H1 (cell line): ENCODE measurements at regions not wholly inside any gene's neighbourhood (a gene's known extent, or its start where the extent isn't known, plus 50 kb on each side); places are given as distances from the start of the nearest gene placed in this dataset.

Experiments used
- CTCF ChIA-PET: fragments of 300-600 bp; sonication (Branson Sonifier 250); formaldehyde crosslinking; loops from one replicate; lab custom pipeline; 2021; ENCODE audit not compliant: partially characterized antibody; lab: Charles Lee
- POLR2A ChIA-PET: fragments of 300-600 bp; sonication (Branson Sonifier 250); formaldehyde crosslinking; loops from one replicate; lab custom pipeline; 2021; ENCODE audit warnings: inconsistent platforms; ENCODE audit not compliant: partially characterized antibody; lab: Charles Lee
- DNase-seq, 2 experiments: peaks; one replicate each; pipeline versions ENCODE4 v3.0.0 to v3.0.0-alpha.2; 2010 to 2022; ENCODE audit warnings: low spot score in 2 of 2, low read depth in 1 of 2, mixed read lengths in 1 of 2
- FAIRE-seq: peaks from 2 replicates; lab custom pipeline; 2011; peaks lifted over from hg19 to GRCh38; lab: Jason Lieb, UNC
- H2AFZ ChIP-seq: 2 replicates; pipeline ENCODE4 v1.8.1; 2012; ENCODE audit warnings: low read length, inconsistent platforms
- H2AK5ac ChIP-seq: 2 replicates; pipeline ENCODE4 v1.6.1; 2013; ENCODE audit warnings: low read depth, low read length
- H2BK120ac ChIP-seq: replicated peaks from 2 replicates; pipeline ENCODE3; 2013; ENCODE audit warnings: low read depth, low read length, inconsistent platforms
- H2BK12ac ChIP-seq: 2 replicates; pipeline ENCODE4 v1.6.1; 2013; ENCODE audit warnings: low read depth, low read length
- H2BK15ac ChIP-seq: 2 replicates; pipeline ENCODE4 v1.6.1; 2013; ENCODE audit warnings: low read length
- H2BK20ac ChIP-seq: 2 replicates; pipeline ENCODE4 v1.6.1; 2013; ENCODE audit warnings: low read length
- H2BK5ac ChIP-seq: 2 replicates; pipeline ENCODE4 v1.6.1; 2013; ENCODE audit warnings: low read depth, low read length
- H3K14ac ChIP-seq: 2 replicates; pipeline ENCODE4 v1.6.1; 2013; ENCODE audit warnings: inconsistent platforms; ENCODE audit not compliant: insufficient read length
- H3K18ac ChIP-seq: 2 replicates; pipeline ENCODE4 v1.6.1; 2013; ENCODE audit warnings: low read length; ENCODE audit errors: extremely low read depth
- H3K23ac ChIP-seq: 2 replicates; pipeline ENCODE4 v1.6.1; 2013; ENCODE audit warnings: inconsistent platforms; ENCODE audit not compliant: insufficient read length
- H3K23me2 ChIP-seq: 2 replicates; pipeline ENCODE4 v1.6.1; 2013; ENCODE audit warnings: low read depth, low read length
- H3K27ac ChIP-seq: 2 replicates; pipeline ENCODE4 v1.6.1; 2011; ENCODE audit warnings: low read depth, low read length, inconsistent platforms
- H3K27me3 ChIP-seq, 4 experiments: replicated peaks in 1 of 4; 1 replicate in 1 of 4; 2 replicates in 3 of 4; pipeline versions ENCODE4 v1.6.1 to v1.8.1; 2011 to 2013; ENCODE audit warnings: low read length in 3 of 4, mild to moderate bottlenecking in 3 of 4, inconsistent platforms in 2 of 4, mixed read lengths in 2 of 4, moderate library complexity in 1 of 4; ENCODE audit not compliant: control insufficient read depth in 3 of 4, insufficient read depth in 3 of 4; ENCODE audit errors: extremely low read depth in 1 of 4
- H3K36me3 ChIP-seq, 4 experiments: 2 replicates each; pipeline versions ENCODE4 v1.6.1 to v1.8.1; 2011 to 2013; ENCODE audit warnings: mild to moderate bottlenecking in 4 of 4, low read length in 3 of 4, moderate library complexity in 2 of 4, control low read depth in 1 of 4, inconsistent platforms in 1 of 4; ENCODE audit not compliant: insufficient read depth in 4 of 4, control insufficient read depth in 2 of 4
- H3K4ac ChIP-seq: replicated peaks from 2 replicates; pipeline ENCODE3; 2013; ENCODE audit warnings: low read length, low read depth, mixed read lengths, inconsistent platforms; ENCODE audit not compliant: insufficient read length
- H3K4me1 ChIP-seq, 4 experiments: replicated peaks in 1 of 4; 1 replicate in 1 of 4; 2 replicates in 3 of 4; pipeline versions ENCODE4 v1.6.1 to v1.8.1; 2011 to 2013; ENCODE audit warnings: low read length in 3 of 4, inconsistent platforms in 2 of 4, mixed read lengths in 1 of 4; ENCODE audit not compliant: insufficient read depth in 4 of 4, control insufficient read depth in 3 of 4
- H3K4me2 ChIP-seq, 2 experiments: 2 replicates each; pipeline versions ENCODE4 v1.6.1 to v1.8.1; 2011 to 2013; ENCODE audit warnings: low read depth in 2 of 2, low read length in 2 of 2, control low read depth in 1 of 2, inconsistent platforms in 1 of 2, mild to moderate bottlenecking in 1 of 2; ENCODE audit not compliant: insufficient read depth in 1 of 2
- H3K4me3 ChIP-seq, 4 experiments: fragments of 200-600, 300-600 bp in 1 of 4; sonication (generic), shearing (Covaris generic), sonication (Bioruptor Twin) in 1 of 4; 2 replicates each; pipeline versions ENCODE4 v1.5.1 to v1.8.1; 2011 to 2016; ENCODE audit warnings: low read length in 4 of 4, low read depth in 3 of 4, control low read depth in 2 of 4, inconsistent platforms in 2 of 4, mild to moderate bottlenecking in 2 of 4, mixed read lengths in 1 of 4, moderate library complexity in 1 of 4; ENCODE audit not compliant: insufficient read depth in 2 of 4; ENCODE audit errors: extremely low read depth in 1 of 4
- H3K56ac ChIP-seq: replicated peaks from 2 replicates; pipeline ENCODE3; 2013; ENCODE audit warnings: low read depth, mild to moderate bottlenecking, mixed read lengths, low read length, inconsistent platforms; ENCODE audit not compliant: insufficient read length
- H3K79me1 ChIP-seq: 2 replicates; pipeline ENCODE4 v1.6.1; 2013; ENCODE audit warnings: low read depth, low read length, control low read depth
- H3K79me2 ChIP-seq, 2 experiments: 2 replicates each; pipeline versions ENCODE4 v1.6.1 to v1.8.1; 2012 to 2013; ENCODE audit warnings: low read length in 2 of 2, mild to moderate bottlenecking in 2 of 2, inconsistent platforms in 1 of 2; ENCODE audit not compliant: insufficient read depth in 2 of 2, control insufficient read depth in 1 of 2
- H3K9ac ChIP-seq, 4 experiments: replicated peaks in 1 of 4; 1 replicate in 1 of 4; 2 replicates in 3 of 4; pipeline versions ENCODE4 v1.6.1 to v1.8.1; 2011 to 2013; ENCODE audit warnings: low read depth in 3 of 4, low read length in 3 of 4, control low read depth in 2 of 4, mild to moderate bottlenecking in 2 of 4, moderate library complexity in 2 of 4, inconsistent platforms in 1 of 4; ENCODE audit errors: extremely low read depth in 1 of 4
- H3K9me3 ChIP-seq, 2 experiments: 2 replicates each; pipeline versions ENCODE4 v1.6.1 to v1.8.1; 2012 to 2013; ENCODE audit warnings: mild to moderate bottlenecking in 2 of 2, moderate library complexity in 2 of 2, control low read depth in 1 of 2, inconsistent platforms in 1 of 2, low read depth in 1 of 2, low read length in 1 of 2, mixed read lengths in 1 of 2; ENCODE audit not compliant: insufficient read depth in 2 of 2
- H4K20me1 ChIP-seq, 2 experiments: replicated peaks in 1 of 2; 2 replicates each; pipeline versions ENCODE3 to v1.8.1; 2011 to 2013; ENCODE audit warnings: inconsistent platforms in 2 of 2, low read length in 2 of 2, mild to moderate bottlenecking in 1 of 2; ENCODE audit not compliant: insufficient read depth in 2 of 2, control insufficient read depth in 1 of 2
- H4K5ac ChIP-seq: 2 replicates; pipeline ENCODE4 v1.6.1; 2013; ENCODE audit warnings: low read length, low read depth, mixed read lengths, inconsistent platforms; ENCODE audit not compliant: insufficient read length
- H4K8ac ChIP-seq: 2 replicates; pipeline ENCODE4 v1.8.0; 2013; ENCODE audit warnings: mild to moderate bottlenecking, moderate library complexity, low read length, inconsistent platforms; ENCODE audit not compliant: insufficient read depth; ENCODE audit errors: extremely low read depth
- H4K91ac ChIP-seq: replicated peaks from 2 replicates; pipeline ENCODE3; 2013; ENCODE audit warnings: low read length, mixed read lengths, inconsistent platforms; ENCODE audit not compliant: insufficient read length
- CBX5 ChIP-seq: fragments of 300-800, 300-1000 bp; sonication (generic); IDR thresholded peaks from 2 replicates; pipeline ENCODE4 v1.7.1; 2016; ENCODE audit warnings: antibody characterized with exemption, low read length, low read depth
- FOSL1 ChIP-seq: IDR thresholded peaks from 2 replicates; pipeline ENCODE4 v1.6.1; 2011; ENCODE audit warnings: mild to moderate bottlenecking, low read depth, low read length, moderate library complexity; ENCODE audit not compliant: insufficient read depth
- GABPA ChIP-seq: IDR thresholded peaks from 2 replicates; pipeline ENCODE4 v1.6.1; 2011; ENCODE audit warnings: mild to moderate bottlenecking, low read length, moderate library complexity, borderline replicate concordance; ENCODE audit not compliant: insufficient read depth
- GTF2F1 ChIP-seq: IDR thresholded peaks from 2 replicates; pipeline ENCODE4 v1.6.1; 2012; ENCODE audit warnings: low read depth, low read length, improper control_type of control experiment, borderline replicate concordance
- HDAC2 ChIP-seq, 2 experiments: fragments of 300-600 bp in 1 of 2; sonication (generic) in 1 of 2; IDR thresholded peaks; 2 replicates each; pipeline ENCODE4 v1.6.1; 2011 to 2012; ENCODE audit warnings: low read depth in 2 of 2, low read length in 2 of 2, mild to moderate bottlenecking in 2 of 2, moderate library complexity in 2 of 2, borderline replicate concordance in 1 of 2, inconsistent platforms in 1 of 2
- RBBP5 ChIP-seq: IDR thresholded peaks from 2 replicates; pipeline ENCODE4 v1.7.1; 2012; ENCODE audit warnings: low read depth, mild to moderate bottlenecking, inconsistent platforms, low read length, moderate library complexity, borderline replicate concordance
- SIRT6 ChIP-seq: IDR thresholded peaks from one replicate; pipeline ENCODE4 v1.7.1; 2012; ENCODE audit warnings: low read length, inconsistent platforms
- SUZ12 ChIP-seq: fragments of 200-600 bp; sonication (generic); IDR thresholded peaks from 2 replicates; pipeline ENCODE4 v1.6.1; 2012; ENCODE audit warnings: mild to moderate bottlenecking, inconsistent platforms, low read length, moderate library complexity, mixed read lengths
- USF2 ChIP-seq: IDR thresholded peaks from 2 replicates; pipeline ENCODE4 v1.6.1; 2011; ENCODE audit warnings: low read length, improper control_type of control experiment
- ZNF274 ChIP-seq: IDR thresholded peaks from 2 replicates; pipeline ENCODE4 v1.7.0; 2012; ENCODE audit warnings: low read length, borderline replicate concordance; ENCODE audit errors: extremely low read depth
- WGBS, 2 experiments: shearing (Covaris generic) in 1 of 2; methylation state at CpG; one replicate each; pipeline versions ENCODE4 v1.1.6 to v1.1.7; 2013 to 2015; ENCODE audit warnings: low lambda C conversion rate in 2 of 2, mixed read lengths in 2 of 2, inconsistent platforms in 1 of 2, low coverage in 1 of 2, missing lambda C conversion rate in 1 of 2; ENCODE audit not compliant: insufficient replicate concordance in 2 of 2, insufficient coverage in 1 of 2, insufficient read length in 1 of 2; ENCODE audit errors: extremely low coverage in 1 of 2, missing lambda C conversion rate in 1 of 2; 5-methylcytosine and 5-hydroxymethylcytosine counted together
- TF ChIP-seq, protein P1 (sequence below): IDR thresholded peaks from 2 replicates; pipeline ENCODE4 v1.6.1; 2012; ENCODE audit warnings: low read length, inconsistent platforms

GRCh38 chrX:111041018-111041462, 55.0 kb upstream of the PAK3 start:
- Histone ChIP-seq H4K8ac (no peak overlapping the region), H3K23me2 (no peaks in the 10 kb centered on the region), H3K4me1 (0 out of 7 replicates have a peak, but pooled peaks cover 0 to 3% (median 0%) of the 10 kb centered on the region in 4 experiments), H2BK15ac (no peak overlapping the region), H3K14ac (no peak overlapping the region), H4K20me1 (no peaks in the 10 kb centered on the region), H3K79me2 (no peaks in the 10 kb centered on the region), H2BK5ac (no peak overlapping the region), H3K4ac (no peak overlapping the region), H2BK20ac (no peak overlapping the region), H3K36me3 (no peaks in the 10 kb centered on the region), H4K5ac (no peak overlapping the region), H3K4me2 (no peak overlapping the region), H3K27ac (no peak overlapping the region), H3K79me1 (no peaks in the 10 kb centered on the region), H3K9ac (no peak overlapping the region), H2BK12ac (no peak overlapping the region), H3K9me3 (no peaks in the 10 kb centered on the region), H3K27me3 (no peaks in the 10 kb centered on the region), H2AK5ac (no peak overlapping the region), H3K56ac (no peak overlapping the region), H2AFZ (no peak overlapping the region), H4K91ac (no peak overlapping the region), H2BK120ac (no peak overlapping the region), H3K4me3 (no peak overlapping the region), H3K18ac (no peak overlapping the region), H3K23ac (no peak overlapping the region)
- CTCF ChIA-PET = interaction anchor here (0.7 to 1.5 kb wide), 3 partner anchors 12 to 59 kb away, joined by 3 to 4 read pairs (median 4); no protein-coding TSS in a partner anchor
- FAIRE-seq (no peak), DNase-seq (no peak)
- 96% methylated on average over 3 of the region's 4 CpGs; no CpG with 5 or more reads in 1 of the 2 experiments for WGBS, 2 experiments
- POLR2A ChIA-PET = no interaction called here
- TF ChIP-seq RBBP5 (no peak), GTF2F1 (no peak), GABPA (no peak), HDAC2 (IDR thresholded peaks at IDR 0.05; ENCODE audit: borderline replicate concordance in 1 of 2, low read depth in 2 of 2, low read length in 2 of 2) (no peak), SIRT6 (no peak), ZNF274 (no peak), USF2 (no peak), SUZ12 (no peak), CBX5 (no peak), FOSL1 (no peak)
- TF ChIP-seq, protein P1, sequence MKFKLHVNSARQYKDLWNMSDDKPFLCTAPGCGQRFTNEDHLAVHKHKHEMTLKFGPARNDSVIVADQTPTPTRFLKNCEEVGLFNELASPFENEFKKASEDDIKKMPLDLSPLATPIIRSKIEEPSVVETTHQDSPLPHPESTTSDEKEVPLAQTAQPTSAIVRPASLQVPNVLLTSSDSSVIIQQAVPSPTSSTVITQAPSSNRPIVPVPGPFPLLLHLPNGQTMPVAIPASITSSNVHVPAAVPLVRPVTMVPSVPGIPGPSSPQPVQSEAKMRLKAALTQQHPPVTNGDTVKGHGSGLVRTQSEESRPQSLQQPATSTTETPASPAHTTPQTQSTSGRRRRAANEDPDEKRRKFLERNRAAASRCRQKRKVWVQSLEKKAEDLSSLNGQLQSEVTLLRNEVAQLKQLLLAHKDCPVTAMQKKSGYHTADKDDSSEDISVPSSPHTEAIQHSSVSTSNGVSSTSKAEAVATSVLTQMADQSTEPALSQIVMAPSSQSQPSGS = no peak
